Body of pancreas (tissue), 4 donors: ENCODE measurements at regions not wholly inside any gene's neighbourhood (a gene's known extent, or its start where the extent isn't known, plus 50 kb on each side); places are given as distances from the start of the nearest gene placed in this dataset.

ENCODE experiments used
- ATAC-seq: fragments of 150-250 bp; one replicate; pipeline ENCODE4 v1.9.1; 2016
- DNase-seq, 4 donors: peaks; one replicate each; pipeline ENCODE4 v3.0.0-alpha.2; 2019
- H3K27ac ChIP-seq, 4 donors: fragments of 200-600 bp; sonication (generic); 1 replicate in 3 of 4; 2 replicates in 1 of 4; pipeline versions ENCODE4 v1.5.1 to v1.6.1; 2016 to 2019; ENCODE audit warnings: mild to moderate bottlenecking in 1 of 4, mixed read lengths in 1 of 4, moderate library complexity in 1 of 4
- H3K27me3 ChIP-seq, 2 donors: fragments of 200-600 bp; sonication (generic); one replicate each; pipeline ENCODE4 v1.6.0; 2016; ENCODE audit warnings: mild to moderate bottlenecking in 1 of 2
- H3K36me3 ChIP-seq, 2 donors: fragments of 200-600 bp; sonication (generic); replicated peaks in 1 of 2; 2 replicates each; pipeline ENCODE4 v1.5.1; 2016; ENCODE audit warnings: low read depth in 2 of 2; ENCODE audit not compliant: insufficient read depth in 1 of 2
- H3K4me1 ChIP-seq: fragments of 200-600 bp; sonication (generic); one replicate; pipeline ENCODE4 v1.6.0; 2016
- H3K4me3 ChIP-seq, 2 donors: fragments of 200-600 bp; sonication (generic); 1 replicate in 1 of 2; 2 replicates in 1 of 2; pipeline ENCODE4 v1.5.1; 2016 to 2019
- H3K9me3 ChIP-seq, 3 donors: fragments of 200-600 bp; sonication (generic); 1 replicate in 2 of 3; 2 replicates in 1 of 3; pipeline ENCODE4 v1.5.1; 2016
- CTCF ChIP-seq, 7 experiments: fragments of 450-650 bp in 4 of 7; fragments of 200-600 bp in 3 of 7; sonication (generic) in 3 of 7; IDR thresholded peaks; one replicate each; pipeline ENCODE4 v1.5.1; 2016 to 2019; ENCODE audit warnings: antibody characterized with exemption in 7 of 7
- POLR2A ChIP-seq, 3 donors: fragments of 450-650 bp; IDR thresholded peaks; one replicate each; pipeline ENCODE4 v1.6.1; 2016; ENCODE audit warnings: antibody characterized with exemption in 3 of 3, mild to moderate bottlenecking in 2 of 3
- WGBS, 2 donors: methylation state at CpG; one replicate each; pipeline ENCODE4 v1.1.5; 2017; 5-methylcytosine and 5-hydroxymethylcytosine counted together
- intact Hi-C: fragments of 100-400 bp; cut with DNase I; formaldehyde crosslinking; loops from one replicate; pipeline ENCODE4 v1.15.1; 2023

DNA sequence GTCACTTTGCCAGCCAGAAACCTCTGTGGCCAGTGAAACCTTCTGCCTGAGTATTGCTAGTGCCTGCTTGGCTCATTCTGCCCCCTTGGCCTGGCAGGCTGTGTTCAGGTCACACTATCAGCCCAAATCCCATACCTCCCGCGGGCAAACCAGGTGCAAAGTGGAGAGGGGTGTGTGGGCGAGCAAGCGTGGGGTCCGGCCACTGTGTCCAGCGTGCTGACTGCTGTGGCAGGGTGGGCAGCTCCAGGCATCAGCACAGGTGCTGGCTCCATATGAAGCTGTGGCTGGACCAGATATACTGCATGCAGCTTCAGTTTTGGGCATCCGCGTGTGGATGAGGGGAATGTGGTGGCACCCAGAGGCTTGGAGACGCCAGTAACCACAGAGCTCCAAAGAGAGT lies 576.5 kb upstream of the EDIL3 start:
- DNase-seq: no peak
- TF ChIP-seq POLR2A (IDR thresholded peaks at IDR 0.05): no peak
- TF ChIP-seq CTCF (IDR thresholded peaks at IDR 0.05): no peak
- 68 to 90% methylated on average over 2 to 9 of the region's 9 CpGs for WGBS, 2 donors
- Histone ChIP-seq H3K9me3 (peaks cover 0 to 4% (median 0%) of the 10 kb centered on the region in 3 donors), H3K4me3 (no peak overlapping the region), H3K27me3 (no peaks in the 10 kb centered on the region), H3K4me1 (no peaks in the 10 kb centered on the region), H3K27ac (no peak overlapping the region), H3K36me3 (no peaks in the 10 kb centered on the region)
- intact Hi-C loops: no loop called here
- ATAC-seq: no peak

- intact Hi-C loops: no loop called here
- TF ChIP-seq POLR2A (IDR thresholded peaks at IDR 0.05) (no peak), CTCF (IDR thresholded peaks at IDR 0.05) (no peak)
- Histone ChIP-seq H3K9me3 (peaks cover 0 to 4% (median 0%) of the 10 kb centered on the region in 3 donors), H3K27ac (no peak overlapping the region), H3K4me1 (no peaks in the 10 kb centered on the region), H3K27me3 (no peaks in the 10 kb centered on the region), H3K4me3 (no peak overlapping the region), H3K36me3 (no peaks in the 10 kb centered on the region)
- no peak for ATAC-seq
- DNase-seq: no peak
- WGBS, 2 donors: 65% methylated on average over 3 of the region's 3 CpGs; no CpG with 5 or more reads in 1 of the 2 donors
Measured at GRCh38 chr5:84961903-84962302, 577.2 kb upstream of the EDIL3 start.

- DNase-seq (no peak), ATAC-seq (no peak)
- H3K4me3 ChIP-seq: no peak overlapping the region
- H3K36me3 ChIP-seq: no peaks in the 10 kb centered on the region
- no peaks in the 10 kb centered on the region for H3K9me3 ChIP-seq
- H3K27me3 ChIP-seq: no peaks in the 10 kb centered on the region
- no peak for TF ChIP-seq CTCF (IDR thresholded peaks at IDR 0.05)
- no peak for TF ChIP-seq POLR2A (IDR thresholded peaks at IDR 0.05)
- intact Hi-C loops: no loop called here
- no peaks in the 10 kb centered on the region for H3K4me1 ChIP-seq
- 47 to 72% methylated on average over 2 of the region's 2 CpGs for WGBS, 2 donors
- no peak overlapping the region for H3K27ac ChIP-seq
Measured at GRCh38 chr5:84983093-84983492, 598.4 kb upstream of the EDIL3 start.

GRCh38 chr5:84985148-84985547 lies 600.5 kb upstream of the EDIL3 start:
- Histone ChIP-seq H3K36me3 (no peaks in the 10 kb centered on the region), H3K4me3 (no peak overlapping the region), H3K4me1 (no peaks in the 10 kb centered on the region), H3K9me3 (no peaks in the 10 kb centered on the region), H3K27me3 (no peaks in the 10 kb centered on the region), H3K27ac (no peak overlapping the region)
- ATAC-seq: no peak
- intact Hi-C loops: no loop called here
- TF ChIP-seq POLR2A (IDR thresholded peaks at IDR 0.05): no peak
- no peak for TF ChIP-seq CTCF (IDR thresholded peaks at IDR 0.05)
- WGBS, 2 donors: 27 to 28% methylated on average over 3 of the region's 3 CpGs
- DNase-seq: no peak

GRCh38 chr5:84986688-84987087 lies 602.0 kb upstream of the EDIL3 start:
- Histone ChIP-seq H3K27me3 (no peaks in the 10 kb centered on the region), H3K9me3 (no peaks in the 10 kb centered on the region), H3K4me3 (no peak overlapping the region), H3K27ac (no peak overlapping the region), H3K4me1 (no peaks in the 10 kb centered on the region), H3K36me3 (no peaks in the 10 kb centered on the region)
- DNase-seq (no peak), ATAC-seq (no peak)
- intact Hi-C loops: no loop called here
- TF ChIP-seq POLR2A (IDR thresholded peaks at IDR 0.05): no peak
- no peak for TF ChIP-seq CTCF (IDR thresholded peaks at IDR 0.05)
- 58 to 76% methylated on average over 6 to 7 of the region's 7 CpGs for WGBS, 2 donors
